OCI-LY1 (cell line): ENCODE measurements at regions not wholly inside any gene's neighbourhood (a gene's known extent, or its start where the extent isn't known, plus 50 kb on each side); places are given as distances from the start of the nearest gene placed in this dataset.

Source experiments
- H2AFZ ChIP-seq: fragments of 200-600 bp; sonication (generic), shearing (Covaris generic); 2 replicates; pipeline ENCODE4 v1.6.0; 2014; ENCODE audit warnings: antibody characterized with exemption, mild to moderate bottlenecking, low read length
- H3F3A ChIP-seq: fragments of 200-600 bp; sonication (generic), shearing (Covaris generic); 2 replicates; pipeline ENCODE4 v1.6.0; 2014; ENCODE audit warnings: mild to moderate bottlenecking, antibody characterized with exemption, low read length, moderate library complexity; ENCODE audit not compliant: insufficient read depth
- H3K27ac ChIP-seq: fragments of 200-600 bp; sonication (generic); 2 replicates; pipeline ENCODE4 v1.5.1; 2014; ENCODE audit warnings: low read length, mixed run types, mild to moderate bottlenecking, low read depth; ENCODE audit not compliant: poor library complexity, severe bottlenecking
- H3K27me3 ChIP-seq: fragments of 200-600 bp; sonication (generic); 2 replicates; pipeline ENCODE4 v1.6.0; 2014; ENCODE audit warnings: antibody characterized with exemption, mild to moderate bottlenecking, low read length, moderate library complexity; ENCODE audit not compliant: insufficient read depth
- H3K36me3 ChIP-seq: fragments of 200-600 bp; sonication (generic); 2 replicates; pipeline ENCODE4 v1.6.1; 2014; ENCODE audit warnings: mild to moderate bottlenecking, antibody characterized with exemption, low read length, moderate library complexity, mixed read lengths; ENCODE audit not compliant: insufficient read depth
- H3K4me1 ChIP-seq: fragments of 200-600 bp; sonication (generic); 2 replicates; pipeline ENCODE4 v1.5.1; 2014; ENCODE audit warnings: mild to moderate bottlenecking, low read length, moderate library complexity; ENCODE audit not compliant: insufficient read depth, severe bottlenecking
- H3K4me2 ChIP-seq: fragments of 200-600 bp; sonication (generic), shearing (Covaris generic); 2 replicates; pipeline ENCODE4 v1.6.1; 2014; ENCODE audit warnings: low read length
- H3K4me3 ChIP-seq: fragments of 200-600 bp; sonication (generic); 2 replicates; pipeline ENCODE4 v1.5.1; 2014; ENCODE audit warnings: low read length, low read depth, mild to moderate bottlenecking, mixed read lengths; ENCODE audit not compliant: poor library complexity, severe bottlenecking
- H3K79me2 ChIP-seq: fragments of 200-600 bp; shearing (Covaris generic); 2 replicates; pipeline ENCODE4 v1.6.1; 2016; ENCODE audit warnings: mixed run types, low read length, mixed read lengths; ENCODE audit not compliant: insufficient read depth
- H3K9ac ChIP-seq: fragments of 200-600 bp; sonication (generic), shearing (Covaris generic); 2 replicates; pipeline ENCODE4 v1.6.1; 2014; ENCODE audit warnings: mild to moderate bottlenecking, low read length, mixed read lengths
- H3K9me2 ChIP-seq: fragments of 200-600 bp; sonication (generic), shearing (Covaris generic); 2 replicates; pipeline ENCODE4 v1.6.1; 2014; ENCODE audit warnings: low read depth, mild to moderate bottlenecking, low read length, mixed read lengths
- H3K9me3 ChIP-seq: fragments of 200-600 bp; shearing (Covaris generic); 2 replicates; pipeline ENCODE4 v1.6.1; 2014; ENCODE audit warnings: low read length, mixed read lengths
- H4K20me1 ChIP-seq: fragments of 200-600 bp; sonication (generic), shearing (Covaris generic); 2 replicates; pipeline ENCODE4 v1.6.0; 2016; ENCODE audit warnings: mild to moderate bottlenecking, low read length; ENCODE audit not compliant: insufficient read depth
- EZH2 ChIP-seq: fragments of 200-600 bp; sonication (generic), shearing (Covaris generic); IDR thresholded peaks from 2 replicates; pipeline ENCODE4 v1.8.0; 2017; ENCODE audit warnings: borderline replicate concordance, mixed run types, mild to moderate bottlenecking, antibody characterized with exemption, low read length, moderate library complexity, mixed read lengths
- TF ChIP-seq, protein P1 (sequence below): fragments of 200-600 bp; sonication (generic), shearing (Covaris generic); IDR thresholded peaks from 2 replicates; pipeline ENCODE4 v1.5.1; 2017; ENCODE audit warnings: mild to moderate bottlenecking, antibody characterized with exemption, low read length, moderate library complexity, mixed read lengths

DNA sequence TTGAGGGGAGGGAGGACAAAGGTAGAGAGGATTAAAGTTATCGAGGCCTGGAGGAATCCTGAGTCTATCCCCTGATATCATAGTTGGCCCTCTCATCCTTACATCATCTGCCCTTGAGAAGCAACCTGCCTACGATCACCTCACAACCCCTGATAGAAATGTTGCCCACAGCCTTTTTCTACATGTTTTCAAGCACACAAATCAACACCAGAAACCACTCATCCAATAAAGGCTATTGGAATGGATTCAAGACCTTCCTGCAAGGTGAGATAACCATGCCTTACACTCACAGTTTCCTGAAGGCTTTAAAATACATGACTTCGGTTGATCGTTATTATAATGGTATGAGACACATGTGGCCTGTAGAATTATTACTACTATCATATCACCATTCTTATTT lies 175.7 kb upstream of the EGLN3 start:
- no peaks in the 10 kb centered on the region for H3K9me2 ChIP-seq
- no peaks in the 10 kb centered on the region for H3K36me3 ChIP-seq
- no peak overlapping the region for H3K4me3 ChIP-seq
- H3K4me1 ChIP-seq: no peaks in the 10 kb centered on the region
- no peaks in the 10 kb centered on the region for H3K9me3 ChIP-seq
- H3K27me3 ChIP-seq: 0 out of 2 replicates have a peak, but pooled peaks cover 6% of the 10 kb centered on the region
- no peak overlapping the region for H3K9ac ChIP-seq
- H4K20me1 ChIP-seq: no peaks in the 10 kb centered on the region
- H3K79me2 ChIP-seq: no peaks in the 10 kb centered on the region
- TF ChIP-seq, protein P1, sequence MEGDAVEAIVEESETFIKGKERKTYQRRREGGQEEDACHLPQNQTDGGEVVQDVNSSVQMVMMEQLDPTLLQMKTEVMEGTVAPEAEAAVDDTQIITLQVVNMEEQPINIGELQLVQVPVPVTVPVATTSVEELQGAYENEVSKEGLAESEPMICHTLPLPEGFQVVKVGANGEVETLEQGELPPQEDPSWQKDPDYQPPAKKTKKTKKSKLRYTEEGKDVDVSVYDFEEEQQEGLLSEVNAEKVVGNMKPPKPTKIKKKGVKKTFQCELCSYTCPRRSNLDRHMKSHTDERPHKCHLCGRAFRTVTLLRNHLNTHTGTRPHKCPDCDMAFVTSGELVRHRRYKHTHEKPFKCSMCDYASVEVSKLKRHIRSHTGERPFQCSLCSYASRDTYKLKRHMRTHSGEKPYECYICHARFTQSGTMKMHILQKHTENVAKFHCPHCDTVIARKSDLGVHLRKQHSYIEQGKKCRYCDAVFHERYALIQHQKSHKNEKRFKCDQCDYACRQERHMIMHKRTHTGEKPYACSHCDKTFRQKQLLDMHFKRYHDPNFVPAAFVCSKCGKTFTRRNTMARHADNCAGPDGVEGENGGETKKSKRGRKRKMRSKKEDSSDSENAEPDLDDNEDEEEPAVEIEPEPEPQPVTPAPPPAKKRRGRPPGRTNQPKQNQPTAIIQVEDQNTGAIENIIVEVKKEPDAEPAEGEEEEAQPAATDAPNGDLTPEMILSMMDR: no peak
- TF ChIP-seq EZH2: no peak
- H3F3A ChIP-seq: no peaks in the 10 kb centered on the region
- H2AFZ ChIP-seq: no peak overlapping the region
- no peak overlapping the region for H3K4me2 ChIP-seq
- H3K27ac ChIP-seq: no peak overlapping the region

DNA sequence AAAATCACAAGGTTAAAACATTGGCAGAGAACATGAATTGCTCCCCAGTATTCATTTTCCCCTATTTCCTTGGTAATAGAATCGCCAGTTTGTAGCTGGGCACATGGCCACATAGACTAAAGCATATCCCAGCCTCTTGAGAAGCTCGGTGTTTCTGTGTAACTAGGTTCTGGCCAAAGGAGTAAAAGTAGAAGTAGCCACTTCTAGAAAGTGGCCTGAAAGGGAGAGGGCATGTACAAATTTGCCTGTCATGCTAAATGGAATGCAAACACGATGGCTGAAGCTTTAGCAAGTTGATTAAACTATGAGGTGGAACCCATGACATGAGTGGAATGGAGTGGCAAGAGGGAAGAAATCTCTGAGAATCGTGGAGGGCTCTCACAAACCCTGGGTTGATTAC lies 173.7 kb upstream of the EGLN3 start:
- no peaks in the 10 kb centered on the region for H3K9me2 ChIP-seq
- TF ChIP-seq EZH2: no peak
- TF ChIP-seq, protein P1: no peak
- no peak overlapping the region for H3K4me3 ChIP-seq
- no peaks in the 10 kb centered on the region for H3K79me2 ChIP-seq
- no peaks in the 10 kb centered on the region for H3K36me3 ChIP-seq
- no peaks in the 10 kb centered on the region for H3K9me3 ChIP-seq
- H3K4me1 ChIP-seq: no peaks in the 10 kb centered on the region
- H3K27ac ChIP-seq: no peak overlapping the region
- no peaks in the 10 kb centered on the region for H3F3A ChIP-seq
- H3K9ac ChIP-seq: no peak overlapping the region
- H2AFZ ChIP-seq: no peak overlapping the region
- H3K27me3 ChIP-seq: 0 out of 2 replicates have a peak, but pooled peaks cover 5% of the 10 kb centered on the region
- no peaks in the 10 kb centered on the region for H4K20me1 ChIP-seq
- H3K4me2 ChIP-seq: no peak overlapping the region

DNA sequence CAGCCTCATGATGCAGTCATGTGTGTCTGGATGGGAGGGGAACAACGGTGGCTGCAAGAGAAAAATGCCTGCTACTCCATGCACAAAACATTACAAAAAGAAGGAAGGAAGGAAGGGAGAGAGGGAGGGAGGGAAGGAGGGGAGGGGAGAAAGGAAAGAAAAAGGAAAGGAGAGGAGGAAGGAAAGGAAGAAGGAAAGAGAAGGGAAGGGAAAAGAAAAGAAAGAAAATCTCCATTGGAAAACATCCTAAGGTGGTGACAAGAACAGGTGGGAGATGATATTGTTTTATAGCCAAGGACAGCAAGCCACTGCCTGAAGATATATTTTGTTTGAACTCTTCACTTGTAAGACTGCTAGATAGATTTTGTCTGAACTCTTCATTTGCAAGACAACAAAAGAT lies 171.8 kb upstream of the EGLN3 start:
- Histone ChIP-seq H3K9me3 (no peaks in the 10 kb centered on the region), H3K36me3 (no peaks in the 10 kb centered on the region), H2AFZ (no peak overlapping the region), H3K79me2 (no peaks in the 10 kb centered on the region), H3K9me2 (no peaks in the 10 kb centered on the region), H4K20me1 (no peaks in the 10 kb centered on the region), H3K4me2 (no peak overlapping the region), H3K4me1 (no peaks in the 10 kb centered on the region), H3F3A (no peaks in the 10 kb centered on the region), H3K27me3 (no peaks in the 10 kb centered on the region), H3K27ac (no peak overlapping the region), H3K4me3 (no peak overlapping the region), H3K9ac (no peak overlapping the region)
- TF ChIP-seq, protein P1: no peak
- TF ChIP-seq EZH2: no peak
